Lower leg skin (tissue), 4 donors: ENCODE measurements at regions not wholly inside any gene's neighbourhood (a gene's known extent, or its start where the extent isn't known, plus 50 kb on each side); places are given as distances from the start of the nearest gene placed in this dataset.

Source experiments
- DNase-seq, 2 donors: peaks; one replicate each; pipeline ENCODE4 v3.0.0-alpha.2; 2019; ENCODE audit warnings: low spot score in 2 of 2
- H3K4me3 ChIP-seq: fragments of 200-600 bp; sonication (generic); 2 replicates; pipeline ENCODE4 v1.5.1; 2017; ENCODE audit warnings: mild to moderate bottlenecking, low read depth; ENCODE audit not compliant: poor library complexity, severe bottlenecking
- CTCF ChIP-seq, 3 donors: fragments of 450-650 bp; IDR thresholded peaks; one replicate each; pipeline ENCODE4 v1.5.1; 2016; ENCODE audit warnings: antibody characterized with exemption in 3 of 3, mild to moderate bottlenecking in 3 of 3, moderate library complexity in 2 of 3
- POLR2A ChIP-seq, 2 donors: fragments of 450-650 bp; IDR thresholded peaks; one replicate each; pipeline ENCODE4 v1.6.1; 2016 to 2017; ENCODE audit warnings: antibody characterized with exemption in 2 of 2, mild to moderate bottlenecking in 1 of 2, moderate library complexity in 1 of 2
- WGBS, 2 donors: methylation state at CpG; one replicate each; pipeline ENCODE4 v1.1.5; 2018; 5-methylcytosine and 5-hydroxymethylcytosine counted together
- intact Hi-C: fragments of 100-400 bp; cut with DNase I; formaldehyde crosslinking; loops from one replicate; pipeline ENCODE4 v1.15.0; 2023; ENCODE audit warnings: low total_unique reads

GRCh38 chr11:91230647-91231046 is 994.0 kb upstream of the FAT3 start:
- no peak overlapping the region for H3K4me3 ChIP-seq
- no peak for DNase-seq
- no peak for TF ChIP-seq CTCF (IDR thresholded peaks at IDR 0.05)
- TF ChIP-seq POLR2A (IDR thresholded peaks at IDR 0.05) = no peak
- intact Hi-C loops = no loop called here

GRCh38 chr11:91222830-91223229 is 1000.0 kb upstream of the CHORDC1 start:
- intact Hi-C loops = no loop called here
- no peak overlapping the region for H3K4me3 ChIP-seq
- 19 to 28% methylated on average over 1 of the region's 1 CpG for WGBS, 2 donors
- DNase-seq = no peak
- TF ChIP-seq POLR2A (IDR thresholded peaks at IDR 0.05) = no peak
- no peak for TF ChIP-seq CTCF (IDR thresholded peaks at IDR 0.05)

- DNase-seq = no peak
- WGBS, 2 donors = 0% methylated on average over 1 of the region's 1 CpG
- TF ChIP-seq CTCF (IDR thresholded peaks at IDR 0.05) (no peak), POLR2A (IDR thresholded peaks at IDR 0.05) (no peak)
- no peak overlapping the region for H3K4me3 ChIP-seq
- intact Hi-C loops = no loop called here
These were observed 997.8 kb upstream of the CHORDC1 start for GRCh38 chr11:91220476-91221202.

- TF ChIP-seq CTCF (IDR thresholded peaks at IDR 0.05) (no peak), POLR2A (IDR thresholded peaks at IDR 0.05) (no peak)
- DNase-seq = no peak
- no peak overlapping the region for H3K4me3 ChIP-seq
- intact Hi-C loops = no loop called here
- WGBS, 2 donors = 17 to 23% methylated on average over 1 of the region's 1 CpG
These were observed 996.7 kb upstream of the CHORDC1 start for GRCh38 chr11:91219535-91219934.

DNA sequence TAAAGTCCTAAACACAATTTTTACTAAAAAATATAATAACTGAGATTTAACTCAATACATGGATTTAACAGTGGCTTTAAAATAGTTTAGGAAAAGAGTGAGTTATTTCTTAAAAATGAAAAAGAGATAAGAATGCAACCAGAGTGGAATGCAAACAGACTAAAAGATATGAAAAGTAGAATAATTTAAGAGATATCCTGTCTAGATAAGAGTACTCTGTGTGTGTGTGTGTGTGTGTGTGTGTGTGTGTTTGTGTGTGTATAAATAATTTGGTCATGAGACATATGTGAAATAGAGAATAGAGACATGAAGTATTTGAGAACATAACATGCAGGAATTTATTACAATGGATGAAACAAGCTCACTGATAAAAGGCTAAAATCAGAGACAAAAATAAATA is 986.9 kb upstream of the CHORDC1 start:
- no peak overlapping the region for H3K4me3 ChIP-seq
- DNase-seq = no peak
- TF ChIP-seq POLR2A (IDR thresholded peaks at IDR 0.05) (no peak), CTCF (IDR thresholded peaks at IDR 0.05) (no peak)
- intact Hi-C loops = no loop called here

DNA sequence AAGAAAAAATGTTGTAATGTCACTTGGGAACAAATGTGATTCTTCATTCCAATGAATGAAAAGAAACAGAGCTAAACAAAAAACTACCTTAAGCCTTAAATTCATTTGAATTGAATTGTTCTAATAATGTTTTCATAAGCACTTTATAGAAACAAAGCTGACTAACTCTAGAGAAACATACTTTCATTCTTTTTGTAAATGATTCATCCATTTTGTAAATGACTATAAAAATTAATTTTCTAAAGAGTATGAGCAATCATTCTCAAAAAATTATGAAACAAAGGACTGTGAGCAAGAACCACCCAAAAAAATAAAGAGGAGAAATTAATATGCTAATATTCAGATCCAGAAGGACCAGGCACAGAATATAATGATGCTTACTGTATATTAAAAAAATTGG is 986.5 kb upstream of the CHORDC1 start:
- TF ChIP-seq POLR2A (IDR thresholded peaks at IDR 0.05) = no peak
- TF ChIP-seq CTCF (IDR thresholded peaks at IDR 0.05) = no peak
- intact Hi-C loops = no loop called here
- DNase-seq = no peak
- H3K4me3 ChIP-seq = no peak overlapping the region
